GM12892 (cell line): ENCODE measurements at regions not wholly inside any gene's neighbourhood (a gene's known extent, or its start where the extent isn't known, plus 50 kb on each side); places are given as distances from the start of the nearest gene placed in this dataset.

Experiments
- POLR2A ChIP-seq: IDR thresholded peaks from 2 replicates; pipeline ENCODE4 v1.6.1; 2011; ENCODE audit warnings: low read depth, low read length, control low read depth
- POLR2AphosphoS5 ChIP-seq: IDR thresholded peaks from 2 replicates; pipeline ENCODE4 v1.6.1; 2011; ENCODE audit warnings: low read depth, low read length, control low read depth
- TAF1 ChIP-seq: IDR thresholded peaks from 2 replicates; pipeline ENCODE4 v1.6.1; 2011; ENCODE audit warnings: low read depth, mild to moderate bottlenecking, control low read depth, low read length, borderline replicate concordance

DNA sequence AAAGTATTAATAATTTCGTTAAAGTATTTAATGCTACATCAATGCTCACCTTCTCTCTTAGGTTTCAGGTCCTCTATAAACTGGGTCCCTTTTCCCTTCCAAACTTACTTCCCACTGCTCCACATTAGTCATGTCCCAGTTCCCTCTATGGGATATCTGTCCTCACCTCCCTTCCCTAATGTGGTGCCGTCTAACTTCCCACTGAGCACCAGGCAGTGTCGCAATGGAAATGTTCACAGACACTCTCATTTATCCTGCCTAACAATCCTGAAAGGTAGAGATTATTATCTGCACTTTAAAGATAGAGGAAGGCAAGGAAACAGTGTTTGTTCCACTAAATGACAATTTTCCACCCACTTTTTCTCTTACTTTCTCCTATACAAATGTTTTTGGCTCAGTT is 329.7 kb downstream of the CWC27 start:
- TF ChIP-seq POLR2A (no peak), TAF1 (no peak), POLR2AphosphoS5 (no peak)
